GM21825 (cell line): ENCODE measurements at regions not wholly inside any gene's neighbourhood (a gene's known extent, or its start where the extent isn't known, plus 50 kb on each side); places are given as distances from the start of the nearest gene placed in this dataset.
A peak's percentile ranks its signal among the peaks of the same experiment; 100 is the strongest.

ENCODE experiments used
- ATAC-seq: cut with Tn5 transposase; IDR thresholded peaks from one replicate; pipeline ENCODE4 v1.9.1; 2021; ENCODE audit warnings: mild to moderate bottlenecking, moderate library complexity; ENCODE audit not compliant: unreplicated experiment

- no peak for ATAC-seq
These were observed 575.6 kb downstream of the CPS1 start for GRCh38 chr2:211132046-211132445.

- no peak for ATAC-seq
These were observed 576.2 kb downstream of the CPS1 start for GRCh38 chr2:211132573-211132972.

GRCh38 chr2:211133766-211134165, 577.4 kb downstream of the CPS1 start:
- ATAC-seq, result no peak

- no peak for ATAC-seq
These were observed 582.2 kb downstream of the CPS1 start for GRCh38 chr2:211138551-211138950.

GRCh38 chr2:211141646-211142045, 585.2 kb downstream of the CPS1 start:
- ATAC-seq, result no peak

- ATAC-seq, result no peak
These were observed 587.7 kb downstream of the CPS1 start for GRCh38 chr2:211144078-211144477.

- ATAC-seq, result no peak
These were observed 588.7 kb downstream of the CPS1 start for GRCh38 chr2:211144974-211145665.

GRCh38 chr2:211149731-211150130, 593.3 kb downstream of the CPS1 start:
- ATAC-seq, result no peak

- ATAC-seq, result no peak
These were observed 600.8 kb downstream of the CPS1 start for GRCh38 chr2:211157211-211157610.

GRCh38 chr2:211157856-211158463, 601.6 kb downstream of the CPS1 start:
- ATAC-seq, result peak; percentile 99

GRCh38 chr2:211159972-211160371, 603.6 kb downstream of the CPS1 start:
- no peak for ATAC-seq

GRCh38 chr2:211161236-211161635, 604.8 kb downstream of the CPS1 start:
- ATAC-seq, result no peak

- ATAC-seq, result no peak
These were observed 606.5 kb downstream of the CPS1 start for GRCh38 chr2:211162911-211163310.

GRCh38 chr2:211170843-211171242, 614.4 kb downstream of the CPS1 start:
- no peak for ATAC-seq

- no peak for ATAC-seq
These were observed 617.6 kb downstream of the CPS1 start for GRCh38 chr2:211174021-211174420.

- ATAC-seq, result no peak
These were observed 618.2 kb downstream of the CPS1 start for GRCh38 chr2:211174631-211175030.

GRCh38 chr2:211175956-211176355, 619.6 kb downstream of the CPS1 start:
- no peak for ATAC-seq

- ATAC-seq, result no peak
These were observed 620.2 kb downstream of the CPS1 start for GRCh38 chr2:211176514-211177141.

- ATAC-seq, result no peak
These were observed 625.2 kb downstream of the CPS1 start for GRCh38 chr2:211181626-211182025.

GRCh38 chr2:211187602-211188001, 631.2 kb downstream of the CPS1 start:
- no peak for ATAC-seq

- no peak for ATAC-seq
These were observed 647.6 kb downstream of the CPS1 start for GRCh38 chr2:211203986-211204385.

- no peak for ATAC-seq
These were observed 648.1 kb downstream of the CPS1 start for GRCh38 chr2:211204456-211204855.
